GM21619 (cell line): ENCODE measurements at regions not wholly inside any gene's neighbourhood (a gene's known extent, or its start where the extent isn't known, plus 50 kb on each side); places are given as distances from the start of the nearest gene placed in this dataset.
"Not testable (repeated sequence)": the region's sequence is repeated elsewhere in the genome, so short reads cannot be mapped to it uniquely, and the experiment has no call there.

Experiments
- ATAC-seq: cut with Tn5 transposase; IDR thresholded peaks from one replicate; pipeline ENCODE4 v1.9.1; 2021; ENCODE audit not compliant: unreplicated experiment

DNA sequence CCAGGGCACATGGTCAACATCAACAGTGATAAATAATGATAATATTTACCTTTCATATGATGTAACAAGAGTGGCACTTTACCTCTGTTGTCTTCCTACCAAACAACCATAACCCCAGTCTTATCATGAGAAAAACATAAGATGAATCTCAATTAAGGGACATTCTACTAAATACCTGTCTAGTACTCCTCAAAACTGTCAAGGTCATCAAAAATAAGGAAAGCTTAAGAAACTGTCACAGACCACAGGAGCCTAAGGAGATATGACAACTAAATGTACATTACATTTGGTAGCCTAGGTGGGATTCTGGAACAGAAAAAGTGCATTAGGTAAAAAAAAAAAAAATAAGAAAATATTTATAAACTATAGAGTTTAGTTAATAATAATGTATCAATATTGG, 118.1 kb downstream of the CCDC34 start:
- no peak for ATAC-seq

DNA sequence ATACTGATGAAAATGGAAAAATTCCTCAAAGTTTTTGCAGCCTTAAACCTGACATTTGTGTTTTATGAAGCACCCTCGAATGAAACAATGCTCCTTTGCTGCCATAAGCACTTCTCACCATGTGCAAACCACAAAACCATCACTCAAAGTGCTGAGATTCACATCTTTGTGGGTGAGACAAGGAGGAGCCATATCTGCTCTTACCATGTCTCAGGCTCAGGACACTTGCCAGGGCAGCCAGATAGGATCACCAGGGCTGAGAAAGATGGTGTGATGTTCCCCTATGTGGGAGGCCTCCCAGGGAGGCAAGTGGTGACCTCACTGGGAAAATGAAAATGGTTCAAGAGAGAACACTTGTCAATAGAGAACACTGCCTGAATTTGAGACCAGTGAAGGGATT, 120.4 kb downstream of the CCDC34 start:
- no peak for ATAC-seq

DNA sequence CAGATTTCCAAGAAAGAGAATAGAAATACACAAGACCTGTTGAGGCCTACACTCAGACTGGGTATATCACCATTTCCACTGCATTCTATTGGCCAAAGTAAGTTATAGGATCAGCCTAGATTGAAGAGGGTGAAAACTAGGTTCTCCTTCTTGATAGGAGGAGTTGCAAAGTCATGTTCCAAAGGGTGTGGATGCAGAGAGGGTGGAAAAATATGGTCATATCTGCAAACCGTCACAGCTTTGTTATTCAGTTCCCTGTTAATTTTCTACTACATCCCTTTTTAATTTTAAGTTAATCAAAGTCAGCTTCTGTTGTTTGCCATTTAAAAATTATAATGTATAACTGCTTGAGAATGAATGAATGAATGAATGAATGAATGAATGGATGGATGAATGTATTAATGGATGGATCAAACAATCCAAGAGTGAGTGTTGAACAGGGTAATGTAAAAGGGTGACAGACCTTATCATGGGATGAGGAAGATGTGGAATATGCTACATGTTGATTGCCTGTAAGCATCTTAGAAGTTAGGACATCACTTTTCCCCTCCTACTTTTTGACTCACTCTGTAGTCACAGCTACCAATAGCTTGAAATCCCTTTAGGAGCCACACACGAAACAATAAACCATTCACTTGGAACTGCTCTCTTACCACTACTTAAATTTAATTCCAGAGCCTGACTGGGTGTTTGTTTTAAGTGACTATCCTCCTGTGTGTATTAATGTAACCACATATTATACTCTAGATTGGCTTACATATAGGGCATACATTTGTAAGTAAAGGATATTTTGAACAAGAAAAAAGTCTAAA, 121.5 kb downstream of the CCDC34 start:
- ATAC-seq: no peak

DNA sequence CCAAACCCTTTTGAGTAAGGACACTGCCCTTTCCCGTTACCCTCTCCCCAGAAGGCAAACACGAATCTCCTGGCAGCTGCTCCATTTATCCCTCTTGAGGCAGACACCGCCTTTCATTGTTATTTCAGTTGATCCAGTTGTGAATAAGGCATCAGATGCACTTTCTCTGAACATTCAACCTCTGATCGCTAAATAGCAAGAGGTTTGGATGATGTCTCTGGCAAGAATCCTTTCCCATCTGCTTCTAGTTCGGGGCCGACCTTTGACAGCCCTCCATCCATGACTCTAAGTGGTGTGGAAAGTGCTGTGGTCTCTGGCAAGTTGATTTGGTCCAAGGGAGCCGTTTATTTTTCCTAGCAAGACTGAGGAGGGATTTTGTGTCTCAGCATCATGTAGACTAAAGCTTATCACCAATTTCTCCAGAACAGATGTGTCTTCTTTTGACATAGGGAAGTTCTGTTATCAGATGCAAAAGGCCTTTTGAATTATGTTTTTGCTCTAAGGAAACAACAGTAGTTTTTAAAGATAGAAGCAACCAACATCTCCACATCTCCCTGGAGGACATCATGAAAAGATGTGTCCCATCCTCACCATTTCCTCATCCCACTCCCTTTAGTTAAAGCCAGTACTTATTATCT, 123.6 kb downstream of the CCDC34 start:
- no peak for ATAC-seq

DNA sequence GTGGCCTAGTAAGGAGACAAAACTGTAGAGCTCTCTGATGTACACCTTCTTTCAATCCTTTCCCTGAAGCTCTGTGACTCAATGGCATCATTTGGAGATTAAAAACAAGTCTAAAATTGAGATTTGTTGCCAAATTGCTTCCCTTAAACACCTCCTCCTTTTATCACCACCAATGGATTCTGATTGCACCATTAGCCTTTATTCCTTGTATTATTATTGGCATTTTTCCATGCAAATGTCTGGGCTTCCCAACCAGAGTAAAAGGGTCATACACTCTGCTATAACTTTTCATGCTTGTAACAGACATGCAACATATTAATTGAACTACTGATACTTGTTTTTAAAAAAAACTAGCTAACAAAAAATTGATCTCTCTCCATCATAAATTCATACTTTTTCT, 124.2 kb downstream of the CCDC34 start:
- ATAC-seq: no peak

DNA sequence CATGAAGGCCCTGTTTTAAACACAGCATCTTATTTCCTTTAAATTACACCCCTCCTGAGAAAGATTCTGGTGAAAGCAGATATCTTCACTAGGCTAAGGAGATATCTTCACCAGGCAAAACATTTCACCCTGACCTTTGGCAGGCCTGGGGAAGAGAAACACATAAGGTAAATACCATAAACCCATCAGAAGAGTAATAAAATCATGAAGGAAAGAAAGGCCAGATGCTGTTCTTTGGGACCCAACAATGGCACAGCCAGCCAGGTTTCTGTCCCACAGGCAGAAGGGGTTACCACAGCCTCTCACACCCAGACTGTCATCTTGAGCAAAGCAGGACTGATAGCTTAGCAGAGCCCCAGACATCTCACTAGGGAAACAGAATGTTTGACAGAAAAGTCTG, 125.4 kb downstream of the CCDC34 start:
- no peak for ATAC-seq

DNA sequence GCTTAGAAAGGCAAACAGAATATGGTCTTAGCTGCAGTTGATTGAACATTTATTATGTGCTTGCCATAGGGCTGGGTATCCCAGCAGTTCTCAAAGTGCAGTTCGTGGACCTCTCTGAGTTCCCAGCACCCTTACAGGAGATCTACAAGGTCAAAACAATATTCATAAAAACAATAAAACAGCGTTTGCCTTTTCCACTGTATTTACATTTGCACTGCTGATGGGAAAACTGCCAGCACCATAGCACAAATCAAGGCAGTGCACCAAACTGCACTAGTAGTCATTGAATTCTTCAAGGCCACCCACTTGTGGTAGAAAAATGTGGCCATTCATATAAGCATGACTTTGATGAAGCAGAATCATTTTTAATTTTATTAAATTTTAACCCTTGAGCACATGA, 128.1 kb downstream of the CCDC34 start:
- no peak for ATAC-seq

DNA sequence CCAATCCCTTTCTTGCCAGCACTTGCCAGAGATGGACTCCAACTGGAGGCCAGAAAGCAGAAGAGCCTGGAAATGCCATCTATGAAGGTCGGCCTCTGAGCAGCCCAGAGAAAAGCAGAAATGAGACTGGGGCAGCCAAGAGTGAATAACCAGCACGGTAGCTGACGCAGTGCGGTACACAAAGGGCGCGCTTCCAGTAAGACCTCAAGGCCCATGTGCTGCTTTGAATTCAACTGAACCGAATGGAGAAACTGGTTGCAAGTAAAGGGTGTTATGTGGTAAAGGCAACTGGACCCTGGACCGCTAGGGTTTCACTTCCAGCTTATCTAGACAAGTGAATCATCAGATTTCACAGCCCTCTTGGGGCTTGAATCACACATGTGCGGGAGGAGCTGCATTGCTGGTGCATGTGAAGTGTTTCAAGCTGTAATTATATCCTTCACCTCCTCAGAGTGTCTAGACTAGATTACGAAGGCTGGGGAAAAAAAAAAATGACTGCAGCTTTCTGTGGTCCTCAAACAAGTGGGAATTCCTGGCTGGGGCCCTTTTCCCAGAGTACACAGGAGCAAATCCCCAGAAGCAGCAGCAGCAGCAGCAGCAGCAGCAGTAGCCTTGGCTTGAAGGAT, 128.9 kb downstream of the CCDC34 start:
- peak; percentile 94 for ATAC-seq

DNA sequence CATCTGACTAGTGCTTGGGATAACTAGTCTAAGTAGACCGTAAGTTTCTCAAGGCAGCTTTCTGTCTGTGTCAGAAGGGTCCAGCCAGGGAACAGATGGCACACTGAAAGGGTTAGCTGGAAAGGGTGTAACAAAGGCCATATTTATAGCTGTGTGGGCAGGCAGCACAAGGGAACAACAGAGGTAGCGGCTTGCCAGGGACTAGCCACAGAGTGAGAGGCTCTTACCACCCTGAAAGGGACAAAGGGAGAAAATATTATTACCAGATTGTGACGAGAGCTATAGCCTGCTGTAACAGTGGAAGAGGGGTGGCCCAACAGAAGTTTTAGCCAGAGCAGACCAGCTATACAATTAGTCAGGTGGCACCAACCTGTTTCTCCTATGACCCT, 129.4 kb downstream of the CCDC34 start:
- ATAC-seq: peak; percentile 2

DNA sequence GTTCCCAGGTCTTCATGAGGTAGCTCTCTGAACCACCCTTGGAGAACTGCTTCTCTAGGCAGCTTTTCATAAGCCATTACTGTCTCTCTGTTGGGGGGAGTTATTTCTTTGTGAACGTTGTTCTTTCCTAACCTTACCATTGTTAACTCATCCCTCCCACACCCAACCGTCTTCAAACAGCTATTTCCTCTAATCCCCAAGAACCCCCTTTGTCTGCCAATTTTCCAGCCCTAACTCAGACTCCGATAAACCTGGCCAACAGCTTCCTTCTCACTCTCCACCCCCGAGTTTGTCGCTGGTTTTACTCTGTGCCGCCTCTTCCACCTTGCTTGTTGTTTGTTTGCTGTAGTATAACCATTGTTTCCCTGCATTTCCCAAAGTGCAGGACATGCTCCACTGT, 131.5 kb downstream of the CCDC34 start:
- ATAC-seq: no peak

DNA sequence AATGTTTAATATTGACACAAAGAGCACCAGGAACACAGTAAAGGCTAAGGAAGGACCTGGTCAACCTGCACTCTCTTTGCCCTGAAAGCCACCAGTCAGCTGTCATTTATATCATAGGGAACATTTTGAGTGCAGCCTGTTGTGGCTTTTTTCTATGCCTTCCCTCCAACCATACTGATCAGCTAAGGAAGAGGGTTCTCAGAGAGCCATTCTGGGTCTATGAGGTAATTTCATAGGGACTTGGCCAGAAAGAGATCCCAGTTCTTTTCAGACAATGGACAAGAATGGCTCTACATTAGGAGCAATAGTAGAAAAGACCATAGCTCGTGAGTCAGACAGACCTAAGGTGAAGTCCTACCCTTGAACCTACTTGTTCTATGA, 132.8 kb downstream of the CCDC34 start:
- no peak for ATAC-seq

DNA sequence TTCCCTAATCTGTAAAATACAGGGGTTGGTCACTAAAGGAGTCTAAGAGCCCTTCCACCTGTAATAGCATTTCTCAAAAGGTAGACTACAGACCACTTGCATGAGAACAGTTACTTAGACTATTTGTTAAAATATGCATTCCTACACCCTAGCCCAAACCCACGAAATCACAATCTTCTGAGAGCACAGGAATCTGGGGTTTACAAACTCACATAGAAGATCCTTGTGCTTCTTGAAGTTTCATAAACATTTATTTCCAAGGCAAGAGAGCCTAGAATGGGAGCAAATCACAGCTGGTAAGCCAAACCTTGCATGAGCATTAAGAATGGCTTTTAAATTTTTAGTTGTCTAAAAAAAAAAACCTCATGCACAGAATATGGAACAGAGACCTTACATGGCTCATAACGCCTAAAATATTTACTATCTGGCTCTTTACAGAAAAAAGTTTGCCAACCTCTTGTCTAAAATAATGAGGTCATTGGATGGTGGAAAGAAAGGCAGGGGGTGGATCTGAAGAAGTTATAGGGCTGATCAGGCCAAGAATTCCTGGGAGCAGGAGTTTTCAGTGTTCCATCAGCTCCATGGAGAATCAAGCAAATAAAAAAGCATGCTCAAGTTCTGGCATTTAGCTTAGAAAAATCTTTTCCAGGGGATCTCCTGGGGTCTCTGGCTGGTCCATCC, 133.4 kb downstream of the CCDC34 start:
- no peak for ATAC-seq

DNA sequence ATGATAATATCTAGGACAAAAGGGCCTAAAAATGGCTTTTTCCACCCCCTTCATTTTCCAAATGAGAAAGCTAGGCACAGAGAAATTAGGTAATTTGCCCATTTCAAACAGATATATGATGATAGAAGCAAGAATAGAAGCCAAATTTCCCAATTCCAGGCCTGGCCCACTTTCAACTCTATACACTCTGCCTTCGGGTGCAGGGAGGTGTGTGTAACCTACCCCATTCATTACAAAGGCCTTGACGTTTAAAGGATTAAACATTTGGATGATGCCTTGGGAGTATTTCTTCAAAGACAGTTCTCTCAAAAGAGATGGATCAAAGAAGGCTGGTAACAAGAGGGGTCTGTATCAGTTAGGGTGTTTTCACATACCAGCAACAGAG, 134.1 kb downstream of the CCDC34 start:
- no peak for ATAC-seq

DNA sequence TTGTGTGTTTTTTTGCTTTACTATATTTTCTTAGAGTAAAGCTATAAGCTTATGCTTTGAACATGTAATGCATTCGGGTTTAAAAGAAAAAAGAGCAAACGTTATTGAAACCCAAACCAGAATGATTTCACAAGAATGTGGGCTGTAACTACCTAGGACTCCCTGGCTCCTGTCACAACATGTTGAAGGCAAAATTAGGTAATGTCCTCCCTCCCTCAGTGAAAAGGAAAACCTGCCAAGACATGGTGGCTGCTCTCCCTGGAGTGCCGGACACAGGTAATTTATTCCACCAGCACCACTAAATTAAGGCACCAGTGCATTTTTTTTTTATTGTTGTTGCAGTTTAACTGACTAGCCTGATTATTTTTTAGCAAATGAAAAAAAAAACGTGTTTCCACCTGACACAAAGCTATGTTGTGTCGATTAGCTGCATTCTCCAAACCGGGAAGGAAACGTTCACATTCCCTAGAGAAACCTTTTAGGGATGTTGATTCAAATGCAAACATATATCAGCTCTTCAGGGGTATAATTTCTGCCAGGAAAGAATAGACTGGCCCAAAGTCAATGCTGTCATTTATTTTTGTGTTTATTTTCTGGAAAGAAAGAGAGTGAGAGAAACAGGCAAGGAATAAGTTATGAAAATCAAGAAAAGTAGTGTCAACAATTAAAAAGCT, 134.6 kb downstream of the CCDC34 start:
- ATAC-seq: no peak

DNA sequence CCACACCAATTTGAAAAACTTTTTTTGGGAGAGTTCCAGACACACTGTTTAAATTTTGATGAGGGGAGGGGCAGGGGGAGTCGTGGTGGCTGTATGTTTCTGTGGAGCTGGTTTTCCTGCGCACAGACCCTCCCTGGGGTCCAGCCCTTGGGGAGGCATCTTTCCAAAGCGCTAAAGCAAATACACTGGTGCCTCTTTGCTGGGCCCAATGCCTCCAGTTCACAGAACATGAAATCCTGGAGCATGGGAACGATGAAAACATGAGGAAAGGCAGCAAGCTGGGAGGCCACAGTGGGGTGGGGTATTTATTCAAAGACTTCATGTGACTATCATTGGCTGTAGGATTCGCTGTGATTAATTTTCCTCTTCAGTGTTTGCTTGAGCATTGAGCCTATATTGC, 135.3 kb downstream of the CCDC34 start:
- no peak for ATAC-seq

DNA sequence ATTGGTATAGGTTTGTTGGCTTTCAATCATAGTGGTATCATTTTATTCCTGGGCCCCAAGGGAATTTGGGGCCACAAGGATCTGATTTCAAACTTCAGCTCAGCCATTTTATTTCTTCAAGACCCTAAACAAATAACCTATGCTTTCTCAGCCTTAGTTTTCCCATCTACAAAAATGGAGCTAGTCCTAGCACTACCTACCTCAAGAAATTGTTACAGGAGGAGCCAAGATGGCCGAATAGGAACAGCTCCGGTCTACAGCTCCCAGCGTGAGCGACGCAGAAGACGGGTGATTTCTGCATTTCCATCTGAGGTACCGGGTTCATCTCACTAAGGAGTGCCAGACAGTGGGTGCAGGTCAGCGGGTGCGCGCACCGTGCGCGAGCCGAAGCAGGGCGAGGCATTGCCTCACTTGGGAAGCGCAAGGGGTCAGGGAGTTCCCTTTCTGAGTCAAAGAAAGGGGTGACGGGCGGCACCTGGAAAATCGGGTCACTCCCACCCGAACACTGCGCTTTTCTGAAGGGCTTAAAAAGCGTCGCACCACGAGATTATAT, 143.5 kb downstream of the CCDC34 start:
- not testable (repeated sequence) for ATAC-seq

DNA sequence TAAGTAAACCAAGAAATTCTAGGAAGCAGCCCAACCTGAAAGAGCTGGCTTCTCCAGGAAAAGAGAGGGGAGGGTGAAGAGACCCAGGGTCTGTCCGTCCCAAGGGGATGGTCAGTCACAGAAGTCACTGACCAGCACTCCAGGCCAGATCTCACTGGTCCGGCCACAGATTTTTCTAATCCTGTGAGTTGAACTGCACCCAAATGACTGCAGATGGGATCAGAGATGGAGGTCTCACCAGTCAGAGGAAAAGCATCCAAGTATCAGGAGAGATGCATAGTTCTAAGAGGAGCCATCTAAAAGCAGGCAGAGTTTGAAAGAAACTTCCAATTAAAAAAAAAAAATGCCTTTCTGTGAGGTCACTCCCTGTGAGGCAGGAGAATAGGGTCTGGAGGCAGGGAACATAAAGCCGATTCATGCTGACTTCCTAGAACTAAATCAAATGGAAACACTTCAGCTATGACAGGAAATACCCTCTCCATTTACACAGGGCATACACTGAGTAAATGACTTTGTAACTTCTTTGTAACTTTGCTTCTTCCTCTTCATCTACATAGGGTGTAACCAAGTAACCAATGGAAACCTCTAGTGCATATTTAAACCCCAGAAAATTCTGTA, 144.5 kb downstream of the CCDC34 start:
- ATAC-seq: no peak

DNA sequence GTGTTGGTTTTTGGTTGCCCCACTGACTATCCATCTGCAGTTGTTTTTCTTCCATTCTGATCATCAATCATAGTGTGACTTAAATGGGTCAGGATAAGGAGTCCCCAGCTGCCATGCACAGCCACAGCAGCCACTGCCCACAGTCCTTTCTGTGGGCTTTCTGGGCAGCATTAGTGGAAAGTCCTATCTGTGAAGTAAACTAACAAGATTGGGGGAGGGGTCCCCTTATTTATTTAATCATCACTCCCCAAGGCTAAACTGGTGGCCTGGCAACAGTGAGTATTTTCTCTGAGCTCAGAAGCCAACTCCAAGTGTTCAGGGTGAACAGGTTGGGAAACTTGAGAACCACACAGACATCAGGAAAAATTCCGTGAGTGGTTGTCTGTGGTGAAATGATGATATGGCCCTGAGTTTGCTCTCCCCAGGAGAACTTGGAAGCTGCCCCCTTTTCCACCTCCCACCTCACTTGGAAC, 145.0 kb downstream of the CCDC34 start:
- no peak for ATAC-seq

DNA sequence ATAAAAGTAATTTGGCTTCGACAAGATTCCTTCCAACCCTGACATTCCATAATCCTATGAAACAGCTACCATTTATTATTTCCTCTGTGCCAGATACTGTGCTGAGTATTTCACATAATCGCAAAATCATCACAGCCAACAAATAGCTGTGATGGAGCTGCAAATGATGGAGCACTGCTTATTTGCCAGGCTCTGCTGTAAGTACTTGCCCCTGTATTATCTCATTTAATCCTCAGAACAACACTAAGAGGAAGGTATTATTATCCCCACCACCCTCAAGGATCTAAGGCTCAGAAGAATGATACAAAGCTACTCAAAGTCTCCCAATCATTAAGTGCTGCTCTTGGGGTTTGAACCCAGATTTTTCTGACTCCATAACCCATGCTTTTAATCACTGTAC, 145.5 kb downstream of the CCDC34 start:
- ATAC-seq: no peak
